IMR-90 (cell line): ENCODE measurements at regions not wholly inside any gene's neighbourhood (a gene's known extent, or its start where the extent isn't known, plus 50 kb on each side); places are given as distances from the start of the nearest gene placed in this dataset.

ENCODE experiments used
- ATAC-seq: fragments of 200-7000 bp; cut with Tn5 transposase; 2 replicates; pipeline ENCODE4 v1.9.1; 2020; ENCODE audit warnings: low read depth, mild to moderate bottlenecking, moderate library complexity
- BruUV-seq: library from RNA; stranded (reverse); fragments of 400-500 nt; replicated peaks from 2 replicates; lab custom pipeline; 2021; lab: Mats Ljungman, UMichigan
- CTCF ChIA-PET: fragments of 300-600 bp; formaldehyde crosslinking; extraction: SDS; loops from one replicate; lab custom pipeline; 2021; ENCODE audit warnings: antibody characterized with exemption; lab: Yijun Ruan, JAX
- POLR2A ChIA-PET: fragments of 300-600 bp; sonication (Branson Sonifier 250); formaldehyde crosslinking; loops from one replicate; lab custom pipeline; 2022; ENCODE audit warnings: antibody characterized with exemption; ENCODE audit not compliant: unreplicated experiment; lab: Charles Lee
- DNase-seq: peaks from one replicate; pipeline ENCODE4 v3.0.0; 2013
- H2AFZ ChIP-seq: replicated peaks from 2 replicates; pipeline ENCODE3; 2013; ENCODE audit warnings: low read length, mild to moderate bottlenecking; ENCODE audit not compliant: poor library complexity
- H2AK5ac ChIP-seq: 2 replicates; pipeline ENCODE4 v1.6.1; 2013; ENCODE audit warnings: low read depth, low read length, inconsistent platforms
- H2AK9ac ChIP-seq: replicated peaks from 2 replicates; pipeline ENCODE3; 2013; ENCODE audit warnings: mild to moderate bottlenecking, low read depth, low read length, moderate library complexity; ENCODE audit not compliant: poor library complexity
- H2BK120ac ChIP-seq: 2 replicates; pipeline ENCODE4 v1.6.1; 2013; ENCODE audit warnings: low read depth, low read length, inconsistent platforms
- H2BK15ac ChIP-seq: 3 replicates; pipeline ENCODE4 v1.6.1; 2013; ENCODE audit warnings: low read depth, low read length, inconsistent platforms
- H2BK20ac ChIP-seq: 2 replicates; pipeline ENCODE4 v1.6.1; 2013; ENCODE audit warnings: low read depth, mild to moderate bottlenecking, inconsistent platforms, low read length, moderate library complexity
- H2BK5ac ChIP-seq: 2 replicates; pipeline ENCODE4 v1.6.1; 2013; ENCODE audit warnings: mild to moderate bottlenecking, low read depth, low read length, inconsistent platforms; ENCODE audit not compliant: poor library complexity, severe bottlenecking
- H3K14ac ChIP-seq: replicated peaks from 2 replicates; pipeline ENCODE4 v1.6.1; 2013; ENCODE audit warnings: low read depth, low read length, inconsistent platforms
- H3K18ac ChIP-seq: 2 replicates; pipeline ENCODE4 v1.6.1; 2013; ENCODE audit warnings: low read depth, low read length, control low read depth
- H3K23ac ChIP-seq: 2 replicates; pipeline ENCODE4 v1.6.1; 2013; ENCODE audit warnings: low read depth, low read length, inconsistent platforms
- H3K27ac ChIP-seq: 2 replicates; pipeline ENCODE4 v1.5.1; 2013; ENCODE audit warnings: mild to moderate bottlenecking, control low read depth, low read length; ENCODE audit not compliant: insufficient read depth
- H3K27me3 ChIP-seq: 2 replicates; pipeline ENCODE4 v1.6.1; 2013; ENCODE audit warnings: low read length; ENCODE audit not compliant: control insufficient read depth, insufficient read depth
- H3K36me3 ChIP-seq: 2 replicates; pipeline ENCODE4 v1.6.1; 2013; ENCODE audit warnings: low read length, mixed read lengths; ENCODE audit not compliant: control insufficient read depth, insufficient read depth
- H3K4ac ChIP-seq: 2 replicates; pipeline ENCODE4 v1.6.1; 2013; ENCODE audit warnings: low read depth, low read length, inconsistent platforms
- H3K4me1 ChIP-seq: 2 replicates; pipeline ENCODE4 v1.6.1; 2013; ENCODE audit warnings: low read length, mixed read lengths; ENCODE audit not compliant: control insufficient read depth, insufficient read depth
- H3K4me2 ChIP-seq: 2 replicates; pipeline ENCODE4 v1.6.1; 2013; ENCODE audit warnings: low read depth, mild to moderate bottlenecking, control low read depth, low read length, moderate library complexity
- H3K4me3 ChIP-seq: 2 replicates; pipeline ENCODE4 v1.5.1; 2013; ENCODE audit warnings: low read depth, mild to moderate bottlenecking, control low read depth, low read length, moderate library complexity; ENCODE audit not compliant: insufficient read depth
- H3K56ac ChIP-seq: 2 replicates; pipeline ENCODE4 v1.6.1; 2013; ENCODE audit warnings: low read length, inconsistent platforms; ENCODE audit not compliant: insufficient read depth; ENCODE audit errors: extremely low read depth
- H3K79me1 ChIP-seq, 2 experiments: 2 replicates each; pipeline ENCODE4 v1.6.1; 2013; ENCODE audit warnings: low read length in 2 of 2, inconsistent platforms in 1 of 2, low read depth in 1 of 2
- H3K9ac ChIP-seq: 2 replicates; pipeline ENCODE4 v1.6.1; 2013; ENCODE audit warnings: low read depth, low read length, control low read depth
- H3K9me1 ChIP-seq: 2 replicates; pipeline ENCODE4 v1.6.1; 2013; ENCODE audit warnings: low read length, inconsistent platforms; ENCODE audit not compliant: insufficient read depth
- H3K9me3 ChIP-seq: 2 replicates; pipeline ENCODE4 v1.6.1; 2013; ENCODE audit warnings: low read length; ENCODE audit not compliant: control insufficient read depth, insufficient read depth
- H4K20me1 ChIP-seq: 2 replicates; pipeline ENCODE4 v1.6.1; 2013; ENCODE audit warnings: low read length, inconsistent platforms; ENCODE audit not compliant: insufficient read depth
- H4K5ac ChIP-seq: 2 replicates; pipeline ENCODE4 v1.6.1; 2013; ENCODE audit warnings: mild to moderate bottlenecking, low read depth, low read length, control low read depth
- H4K8ac ChIP-seq, 2 experiments: 2 replicates each; pipeline ENCODE4 v1.6.1; 2013; ENCODE audit warnings: low read depth in 2 of 2, low read length in 2 of 2, control low read depth in 1 of 2, inconsistent platforms in 1 of 2
- H4K91ac ChIP-seq: 2 replicates; pipeline ENCODE4 v1.6.1; 2013; ENCODE audit warnings: low read depth, low read length, inconsistent platforms; ENCODE audit not compliant: insufficient read depth
- BHLHE40 ChIP-seq: fragments of 150-350 bp; IDR thresholded peaks from 2 replicates; pipeline ENCODE4 v1.6.1; 2016; ENCODE audit warnings: mild to moderate bottlenecking, low read depth, low read length
- CEBPB ChIP-seq: IDR thresholded peaks from 2 replicates; pipeline ENCODE4 v1.6.1; 2012; ENCODE audit warnings: low read depth, low read length, improper control_type of control experiment
- CHD1 ChIP-seq: IDR thresholded peaks from 2 replicates; pipeline ENCODE4 v1.6.1; 2012; ENCODE audit warnings: low read depth, low read length, improper control_type of control experiment
- FOS ChIP-seq: fragments of 150-350 bp; IDR thresholded peaks from 2 replicates; pipeline ENCODE4 v1.6.1; 2016; ENCODE audit warnings: low read depth, low read length
- NFE2L2 ChIP-seq: fragments of 150-350 bp; IDR thresholded peaks from 2 replicates; pipeline ENCODE4 v1.6.1; 2016; ENCODE audit warnings: low read depth, mild to moderate bottlenecking, low read length
- POLR2A ChIP-seq: IDR thresholded peaks from 2 replicates; pipeline ENCODE4 v1.6.1; 2012; ENCODE audit warnings: mild to moderate bottlenecking, low read depth, low read length
- RAD21 ChIP-seq: IDR thresholded peaks from 2 replicates; pipeline ENCODE4 v1.6.1; 2012; ENCODE audit warnings: low read length, improper control_type of control experiment
- RFX5 ChIP-seq: IDR thresholded peaks from 2 replicates; pipeline ENCODE4 v1.8.0; 2012; ENCODE audit warnings: low read depth, mild to moderate bottlenecking, low read length, moderate library complexity
- WGBS, 2 experiments: methylation state at CpG; one replicate each; pipeline versions ENCODE4 v1.1.5 to v1.1.7; 2013; ENCODE audit warnings: missing lambda C conversion rate in 2 of 2; ENCODE audit not compliant: insufficient read length in 1 of 2; ENCODE audit errors: extremely low coverage in 2 of 2; 5-methylcytosine and 5-hydroxymethylcytosine counted together
- dilution Hi-C: fragments of 300-500 bp; cut with HindIII; formaldehyde crosslinking; loops from one replicate; pipeline ENCODE4 v1.14.3; 2018; ENCODE audit warnings: low sequenced_read_pairs; ENCODE audit not compliant: unreplicated experiment
- in situ Hi-C: fragments of 300-500 bp; cut with MboI; formaldehyde crosslinking; loops from 3 replicates; pipeline ENCODE4 v1.14.3; 2019; ENCODE audit warnings: low sequenced_read_pairs, inconsistent platforms, mixed read lengths
- intact Hi-C: fragments of 100-400 bp; cut with micrococcal nuclease; formaldehyde crosslinking; loops from 2 replicates; pipeline ENCODE4 v1.10.0; 2022
- TF ChIP-seq, protein P1 (sequence below): fragments of 150-350 bp; IDR thresholded peaks from 2 replicates; pipeline ENCODE4 v1.6.1; 2017; ENCODE audit warnings: mild to moderate bottlenecking, antibody characterized with exemption, low read length, low read depth
- TF ChIP-seq, protein P2 (sequence below): conservative IDR thresholded peaks from 2 replicates; pipeline ENCODE4 v1.5.1; 2012; ENCODE audit warnings: mild to moderate bottlenecking, low read depth, low read length, improper control_type of control experiment

DNA sequence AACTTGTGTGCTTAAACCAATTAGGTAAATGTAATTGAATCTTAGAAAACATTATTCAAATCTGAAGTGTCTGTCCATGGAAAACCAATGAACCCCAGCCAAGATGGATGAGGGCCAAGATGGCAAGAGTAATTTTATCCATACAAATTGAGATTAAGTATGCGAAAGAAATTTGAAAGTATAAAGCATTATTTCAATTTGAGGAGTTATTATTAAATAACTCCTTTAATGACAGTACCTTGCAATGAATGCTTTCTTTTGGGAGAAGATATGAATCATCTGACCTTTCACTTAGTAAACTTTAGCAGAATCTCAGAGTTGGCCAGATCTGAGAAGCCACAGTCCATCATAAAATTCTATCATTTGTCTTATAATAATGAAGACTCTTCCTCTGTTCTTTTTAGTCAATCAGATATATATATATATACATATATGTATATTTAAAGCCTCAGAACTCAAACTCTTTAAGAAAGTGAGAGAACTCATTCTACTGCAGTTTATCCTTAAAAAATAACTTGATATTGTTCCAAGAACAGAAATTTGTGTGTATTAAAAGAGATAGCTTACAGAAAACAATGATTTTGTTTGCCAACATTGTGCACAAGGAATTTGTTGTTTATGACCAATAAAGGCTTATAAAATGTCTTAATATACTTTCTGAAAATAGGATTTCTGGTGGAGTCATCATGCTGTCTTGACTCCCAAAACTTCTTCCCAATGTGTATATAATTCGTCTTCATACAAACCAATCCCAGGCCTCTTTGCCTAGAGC is 434.8 kb upstream of the THBS1 start (continued):
- TF ChIP-seq, protein P1, sequence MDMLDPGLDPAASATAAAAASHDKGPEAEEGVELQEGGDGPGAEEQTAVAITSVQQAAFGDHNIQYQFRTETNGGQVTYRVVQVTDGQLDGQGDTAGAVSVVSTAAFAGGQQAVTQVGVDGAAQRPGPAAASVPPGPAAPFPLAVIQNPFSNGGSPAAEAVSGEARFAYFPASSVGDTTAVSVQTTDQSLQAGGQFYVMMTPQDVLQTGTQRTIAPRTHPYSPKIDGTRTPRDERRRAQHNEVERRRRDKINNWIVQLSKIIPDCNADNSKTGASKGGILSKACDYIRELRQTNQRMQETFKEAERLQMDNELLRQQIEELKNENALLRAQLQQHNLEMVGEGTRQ = no peak

DNA sequence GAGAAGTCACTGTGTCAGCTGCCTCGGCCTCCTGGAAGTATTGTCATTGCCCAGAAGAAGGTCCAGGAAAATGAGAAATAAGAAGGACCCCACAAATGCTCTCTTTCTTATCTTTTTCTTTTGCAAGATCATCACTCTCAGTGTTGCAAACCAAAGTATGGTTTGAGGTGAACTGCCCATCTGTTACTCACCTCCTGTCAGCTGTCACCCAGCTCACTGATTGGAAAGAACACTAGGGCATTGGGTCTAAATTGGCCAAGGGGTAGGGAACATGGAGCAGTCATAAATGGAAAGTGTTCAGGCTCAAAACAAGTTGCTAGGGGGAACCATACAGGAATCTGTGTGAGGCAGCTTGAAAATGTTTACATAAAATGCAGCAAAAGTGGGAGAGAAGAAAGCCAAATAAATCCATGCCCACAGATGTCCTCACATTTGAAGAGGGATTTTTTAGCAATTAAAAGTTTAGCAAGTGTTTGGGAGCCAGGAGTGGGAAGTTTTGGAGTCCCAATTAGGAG is 431.2 kb upstream of the THBS1 start:
- peak overlapping the region; percentile 83; the same call in 1 of the 2 replicates for H2AK5ac ChIP-seq
- H3K18ac ChIP-seq = peak overlapping the region; percentile 79
- H2BK20ac ChIP-seq = peak overlapping the region; percentile 84; the same call in 1 of the 2 replicates
- intact Hi-C loops = no loop called here
- H3K23ac ChIP-seq = peak overlapping the region; percentile 66; the same call in 1 of the 2 replicates
- peaks cover 5% of the 10 kb centered on the region; the same call in 1 of the 2 replicates for H3K9me1 ChIP-seq
- 0 out of 2 replicates have a peak overlapping the region, but pooled peaks have one; percentile 39 for H3K4me2 ChIP-seq
- H4K5ac ChIP-seq = peak overlapping the region; percentile 83
- no peak overlapping the region for H3K4me3 ChIP-seq
- no peak overlapping the region for H4K8ac ChIP-seq
- CTCF ChIA-PET = interaction anchor here (0.7 kb wide), 1 partner anchor 459 kb away, joined by 3 read pairs; no protein-coding TSS in a partner anchor
- peak overlapping the region; percentile 60; the same call in 1 of the 3 replicates for H2BK15ac ChIP-seq
- no CpG with 5 or more reads among the region's 1 CpG for WGBS, 2 experiments
- POLR2A ChIA-PET = no interaction called here
- H3K14ac ChIP-seq = peak overlapping the region; percentile 88
- H3K27ac ChIP-seq = no peak overlapping the region
- dilution Hi-C loops = no loop called here
- peak overlapping the region; percentile 61 for H2AFZ ChIP-seq
- H3K4ac ChIP-seq = peak overlapping the region; percentile 90
- TF ChIP-seq NFE2L2 (no peak), POLR2A (no peak), CEBPB (no peak), FOS (no peak), BHLHE40 (no peak), RFX5 (no peak), CHD1 (no peak), RAD21 (no peak)
- TF ChIP-seq, protein P2, sequence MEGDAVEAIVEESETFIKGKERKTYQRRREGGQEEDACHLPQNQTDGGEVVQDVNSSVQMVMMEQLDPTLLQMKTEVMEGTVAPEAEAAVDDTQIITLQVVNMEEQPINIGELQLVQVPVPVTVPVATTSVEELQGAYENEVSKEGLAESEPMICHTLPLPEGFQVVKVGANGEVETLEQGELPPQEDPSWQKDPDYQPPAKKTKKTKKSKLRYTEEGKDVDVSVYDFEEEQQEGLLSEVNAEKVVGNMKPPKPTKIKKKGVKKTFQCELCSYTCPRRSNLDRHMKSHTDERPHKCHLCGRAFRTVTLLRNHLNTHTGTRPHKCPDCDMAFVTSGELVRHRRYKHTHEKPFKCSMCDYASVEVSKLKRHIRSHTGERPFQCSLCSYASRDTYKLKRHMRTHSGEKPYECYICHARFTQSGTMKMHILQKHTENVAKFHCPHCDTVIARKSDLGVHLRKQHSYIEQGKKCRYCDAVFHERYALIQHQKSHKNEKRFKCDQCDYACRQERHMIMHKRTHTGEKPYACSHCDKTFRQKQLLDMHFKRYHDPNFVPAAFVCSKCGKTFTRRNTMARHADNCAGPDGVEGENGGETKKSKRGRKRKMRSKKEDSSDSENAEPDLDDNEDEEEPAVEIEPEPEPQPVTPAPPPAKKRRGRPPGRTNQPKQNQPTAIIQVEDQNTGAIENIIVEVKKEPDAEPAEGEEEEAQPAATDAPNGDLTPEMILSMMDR = no peak
- TF ChIP-seq, protein P1 = no peak
- no TSS peak for BruUV-seq
- no peaks in the 10 kb centered on the region for H3K36me3 ChIP-seq
- H3K27me3 ChIP-seq = no peaks in the 10 kb centered on the region
- in situ Hi-C loops = loop anchor here (25.0 kb wide), 1 partner anchor 613 kb away; no protein-coding TSS in a partner anchor
- no peak for ATAC-seq
- no peaks in the 10 kb centered on the region for H4K20me1 ChIP-seq
- peak overlapping the region; percentile 48; the same call in 1 of the 2 replicates for H2BK120ac ChIP-seq
- H3K9ac ChIP-seq = no peak overlapping the region
- peak overlapping the region; percentile 44 for H4K91ac ChIP-seq
- H3K79me1 ChIP-seq = no peaks in the 10 kb centered on the region
- no peak overlapping the region for H2AK9ac ChIP-seq
- H2BK5ac ChIP-seq = no peak overlapping the region
- H3K9me3 ChIP-seq = no peaks in the 10 kb centered on the region
- peaks cover 11% of the 10 kb centered on the region for H3K4me1 ChIP-seq
- DNase-seq = no peak
- no peak overlapping the region for H3K56ac ChIP-seq
